ENCODE measurements at regions not wholly inside any gene's neighbourhood (a gene's known extent, or its start where the extent isn't known, plus 50 kb on each side); places are given as distances from the start of the nearest gene placed in this dataset.

- no peak for TF ChIP-seq CTCF (IDR thresholded peaks at IDR 0.05; ENCODE audit: low read depth, low read length)
- no peak for TF ChIP-seq POLR2A (IDR thresholded peaks at IDR 0.05; ENCODE audit: extremely low read depth, insufficient read length)
Observed at GRCh38 chr6:81071121-81071520, 681.4 kb downstream of the TENT5A start.

Measured in NB4 (cell line).